Activated CD4-positive, alpha-beta T cell treated with anti-CD3 and anti-CD28 coated beads, Interleukin-2, Interleukin-6, amounts not matched to agents 100 ng/mL and 50 ng/mL, durations not matched to agents 16 hours and 8 hours (primary cell): ENCODE measurements at regions not wholly inside any gene's neighbourhood (a gene's known extent, or its start where the extent isn't known, plus 50 kb on each side); places are given as distances from the start of the nearest gene placed in this dataset.
"Not testable (repeated sequence)": the region's sequence is repeated elsewhere in the genome, so short reads cannot be mapped to it uniquely, and the experiment has no call there.

Experiments
- DNase-seq: peaks from one replicate; pipeline ENCODE4 v3.0.0-alpha.2; 2020

DNA sequence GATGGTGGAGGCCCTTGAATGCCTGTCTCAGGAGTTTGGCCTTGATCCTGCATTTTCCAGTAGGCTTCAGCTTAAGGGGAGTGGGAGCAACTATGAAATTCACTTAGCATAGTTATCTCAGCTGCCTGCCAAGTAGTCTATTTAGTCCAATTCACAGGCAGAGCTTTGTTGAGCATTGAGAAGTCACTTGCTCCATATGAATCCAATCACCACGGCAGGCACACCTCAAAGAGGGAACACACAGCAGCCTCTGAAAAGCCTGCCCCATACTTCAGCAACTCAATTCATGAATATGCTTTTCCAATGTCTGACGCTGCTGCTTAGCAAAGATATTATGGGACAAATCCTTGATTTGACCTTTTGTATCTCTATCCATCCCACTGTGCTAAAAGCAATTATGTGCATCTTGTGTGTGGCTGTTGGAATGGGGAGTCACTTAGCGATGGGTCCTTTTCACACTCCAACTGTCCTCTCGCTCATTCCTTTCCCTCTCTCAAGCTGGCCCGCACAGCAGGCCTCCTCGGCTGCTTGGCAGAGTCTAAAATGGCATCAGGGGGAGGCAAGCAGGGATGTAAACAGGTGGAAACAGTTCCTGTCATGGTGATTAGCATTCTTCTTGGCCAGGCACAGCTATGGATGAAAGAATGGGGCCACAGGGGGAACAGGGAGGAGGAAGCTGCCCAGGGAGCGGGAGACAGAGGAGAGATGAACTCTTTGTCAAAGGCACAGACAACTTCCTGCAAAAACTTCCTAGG, 56.0 kb upstream of the LRPPRC start:
- no peak for DNase-seq

DNA sequence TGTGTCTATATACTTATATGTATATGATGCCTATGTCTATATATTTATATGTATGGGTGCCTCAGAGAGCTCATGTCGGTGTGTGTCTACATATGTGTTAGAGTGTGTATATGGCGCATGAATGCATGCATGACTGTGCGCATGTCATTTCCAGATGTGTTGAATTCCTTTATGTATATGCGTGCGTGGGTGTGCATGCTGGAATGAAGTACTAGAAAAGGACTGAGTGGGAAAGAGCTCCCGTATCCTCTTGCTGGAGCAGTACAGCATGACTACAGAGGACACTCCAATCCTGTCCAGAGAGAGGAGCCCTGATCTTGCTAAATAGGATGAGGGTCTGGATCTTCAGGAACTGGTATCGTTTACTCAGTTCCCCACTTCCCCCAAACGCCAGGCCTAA, 56.8 kb upstream of the LRPPRC start:
- no peak for DNase-seq

DNA sequence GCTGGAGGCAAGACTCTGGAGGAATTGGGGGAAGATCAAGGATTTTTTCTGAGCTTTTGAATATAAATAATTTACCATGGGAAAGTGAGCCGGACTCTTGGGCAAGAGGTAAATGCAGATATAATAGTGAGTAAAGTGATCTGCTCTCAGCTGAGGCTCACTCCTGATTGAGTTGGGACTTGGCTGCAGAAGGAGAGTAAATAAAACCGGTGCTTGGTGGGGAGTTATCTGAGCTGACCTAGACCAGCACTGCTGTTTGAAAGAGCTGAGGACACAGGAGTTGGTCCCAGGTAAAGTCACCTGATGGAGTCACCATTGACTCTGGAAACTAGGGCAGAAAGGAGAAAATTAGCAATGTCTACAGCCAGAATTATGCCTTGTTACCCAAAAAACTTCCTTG, 57.3 kb upstream of the LRPPRC start:
- no peak for DNase-seq

- no peak for DNase-seq
Measured at GRCh38 chr2:44053456-44053855, 57.7 kb upstream of the LRPPRC start.

GRCh38 chr2:44055229-44055628, 59.4 kb upstream of the LRPPRC start:
- no peak for DNase-seq

GRCh38 chr2:44055664-44056063, 59.9 kb upstream of the LRPPRC start:
- DNase-seq, result no peak

DNA sequence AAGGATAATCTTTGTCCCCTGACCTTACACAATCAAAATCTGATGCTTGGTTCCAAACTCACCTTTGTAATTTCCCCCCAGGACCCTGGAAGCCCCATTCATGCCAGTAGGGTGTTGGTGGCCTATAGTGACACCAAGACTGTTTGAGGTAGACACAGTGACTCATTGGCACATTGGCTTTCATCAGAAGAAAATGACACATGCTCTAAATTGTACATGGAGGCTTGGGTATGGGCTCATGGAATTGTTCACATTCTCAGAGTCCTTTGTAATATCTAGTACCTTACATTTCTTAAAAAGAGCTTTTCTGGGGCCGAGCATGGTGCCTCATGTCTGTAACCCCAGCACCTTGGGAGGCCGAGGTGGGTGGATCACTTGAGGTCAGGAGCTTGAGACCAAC, 61.2 kb upstream of the LRPPRC start:
- no peak for DNase-seq

DNA sequence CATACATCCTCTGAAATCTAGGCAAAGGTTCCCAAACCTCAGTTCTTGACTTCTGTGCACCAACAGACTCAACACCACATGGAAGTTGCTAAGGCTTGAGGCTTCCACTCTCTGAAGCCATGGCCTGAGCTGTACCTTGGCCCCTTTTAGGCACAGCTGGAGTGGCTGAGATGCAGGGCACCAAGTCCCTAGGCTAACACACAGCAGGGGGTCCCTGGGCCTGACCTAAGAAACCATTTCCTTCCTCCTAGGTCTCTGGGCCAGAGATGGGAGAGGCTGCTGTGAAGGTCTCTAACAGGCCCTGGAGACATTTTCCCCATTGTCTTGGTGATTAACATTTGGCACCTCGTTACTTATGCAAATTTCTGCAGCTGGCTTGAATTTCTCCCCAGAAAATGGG, 64.5 kb upstream of the LRPPRC start:
- DNase-seq, result not testable (repeated sequence)

DNA sequence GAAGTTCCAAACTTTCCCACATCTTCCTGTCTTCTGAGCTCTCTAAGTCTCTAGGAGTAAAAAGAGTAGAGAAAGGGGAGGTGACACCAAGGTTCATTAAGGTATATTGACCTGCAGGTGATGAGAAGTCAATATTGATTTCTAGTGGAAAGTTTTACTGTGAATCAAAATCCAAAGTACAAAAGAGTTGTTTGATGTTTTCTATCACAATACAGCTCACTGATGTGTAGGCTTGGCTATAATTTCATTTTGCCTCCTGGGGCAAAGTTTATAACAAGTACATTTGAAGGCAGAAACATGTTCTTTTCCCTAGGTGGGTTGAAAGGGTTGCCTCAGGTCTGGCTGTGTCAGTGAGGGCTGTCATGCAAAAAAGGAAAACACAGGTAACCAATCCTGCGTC, 65.2 kb upstream of the LRPPRC start:
- DNase-seq, result no peak

DNA sequence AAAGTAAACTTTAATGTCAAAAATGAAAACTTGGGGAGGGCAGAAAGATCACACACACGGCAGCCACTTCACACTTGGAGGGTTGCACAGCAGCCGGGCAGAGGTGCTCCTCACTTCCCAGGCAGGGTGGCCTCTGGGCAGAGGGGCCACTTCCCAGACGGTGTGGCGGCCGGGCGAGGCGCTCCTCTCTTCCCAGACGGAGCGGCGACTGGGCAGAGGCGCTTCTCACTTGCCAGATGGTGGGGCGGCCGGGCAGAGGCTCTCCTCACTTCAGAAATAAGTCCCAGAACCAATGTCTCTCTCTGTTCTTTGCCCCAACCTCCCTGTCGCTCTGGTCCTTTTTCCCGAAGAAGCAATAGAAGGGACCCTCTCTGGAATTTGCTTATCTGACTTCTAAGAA, 65.7 kb upstream of the LRPPRC start:
- no peak for DNase-seq

- DNase-seq, result no peak
Measured at GRCh38 chr2:44061876-44062275, 66.1 kb upstream of the LRPPRC start.

DNA sequence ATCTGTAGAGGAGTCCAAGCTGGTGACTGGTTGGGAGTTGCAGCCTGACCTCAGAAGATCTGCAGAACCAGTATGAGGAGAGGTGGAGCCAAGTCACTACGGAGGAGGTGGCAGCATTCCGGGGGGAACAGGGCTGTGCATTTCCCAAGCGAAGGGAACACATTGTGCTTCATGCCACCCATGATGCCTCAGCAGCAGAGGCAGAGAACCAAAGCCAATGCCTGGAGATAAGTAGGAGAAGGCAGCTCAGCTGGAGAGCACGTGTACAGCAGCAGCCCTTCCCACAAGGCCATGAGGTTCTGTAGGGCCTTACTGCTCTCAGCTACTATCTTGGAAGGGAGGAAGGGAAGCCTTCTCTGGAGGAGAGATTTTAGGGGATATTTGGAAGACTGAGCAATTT, 67.2 kb upstream of the LRPPRC start:
- no peak for DNase-seq

- DNase-seq, result not testable (repeated sequence)
Measured at GRCh38 chr2:44064281-44064680, 68.5 kb upstream of the LRPPRC start.

DNA sequence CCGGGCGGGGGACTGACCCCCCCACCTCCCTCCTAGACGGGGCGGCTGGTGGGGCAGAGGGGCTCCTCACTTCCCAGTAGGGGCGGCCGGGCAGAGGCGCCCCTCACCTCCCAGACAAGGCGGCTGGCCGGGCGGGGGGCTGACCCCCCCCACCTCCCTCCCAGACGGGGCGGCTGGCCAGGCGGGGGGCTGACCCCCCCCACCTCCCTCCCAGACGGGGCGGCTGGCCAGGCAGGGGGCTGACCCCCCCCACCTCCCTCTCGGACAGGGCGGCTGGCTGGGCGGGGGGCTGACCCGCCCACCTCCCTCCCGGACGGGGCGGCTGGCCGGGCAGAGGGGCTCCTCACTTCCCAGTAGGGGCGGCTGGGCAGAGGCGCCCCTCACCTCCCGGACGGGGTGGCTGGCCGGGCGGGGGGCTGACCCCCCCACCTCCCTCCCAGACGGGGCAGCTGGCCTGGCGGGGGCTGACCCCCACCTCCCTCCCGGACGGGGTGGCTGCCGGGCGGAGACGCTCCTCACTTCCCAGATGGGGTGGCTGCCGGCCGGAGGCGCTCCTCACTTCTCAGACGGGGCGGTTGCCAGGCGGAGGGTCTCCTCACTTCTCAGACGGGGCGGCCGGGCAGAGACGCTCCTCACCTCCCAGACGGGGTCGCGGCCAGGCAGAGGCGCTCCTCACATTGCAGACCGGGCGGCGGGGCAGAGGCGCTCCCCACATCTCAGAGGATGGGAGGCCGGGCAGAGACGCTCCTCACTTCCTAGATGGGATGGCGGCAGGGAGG, 71.4 kb upstream of the LRPPRC start:
- not testable (repeated sequence) for DNase-seq

- not testable (repeated sequence) for DNase-seq
Measured at GRCh38 chr2:44067791-44068181, 72.0 kb upstream of the LRPPRC start.

GRCh38 chr2:44071454-44072046, 75.8 kb upstream of the LRPPRC start:
- DNase-seq, result peak; percentile 28

DNA sequence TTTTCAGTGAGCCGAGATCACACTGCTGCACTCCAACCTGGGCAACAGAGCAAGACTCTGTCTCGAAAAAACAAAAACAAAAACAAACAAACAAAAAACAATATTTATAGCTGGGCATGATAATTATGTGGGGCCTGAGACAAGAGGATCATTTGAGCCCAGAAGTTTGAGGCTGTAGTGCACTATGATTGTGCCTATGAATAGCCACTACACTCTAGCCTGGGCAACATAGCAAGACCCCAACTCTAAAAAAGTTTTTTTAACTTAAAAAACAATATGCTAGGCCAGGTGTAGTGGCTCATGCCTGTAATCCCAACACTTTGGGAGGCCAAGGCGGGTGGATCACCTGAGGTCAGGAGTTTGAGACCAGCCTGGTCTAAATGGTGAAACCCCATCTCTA, 77.9 kb upstream of the LRPPRC start:
- not testable (repeated sequence) for DNase-seq

DNA sequence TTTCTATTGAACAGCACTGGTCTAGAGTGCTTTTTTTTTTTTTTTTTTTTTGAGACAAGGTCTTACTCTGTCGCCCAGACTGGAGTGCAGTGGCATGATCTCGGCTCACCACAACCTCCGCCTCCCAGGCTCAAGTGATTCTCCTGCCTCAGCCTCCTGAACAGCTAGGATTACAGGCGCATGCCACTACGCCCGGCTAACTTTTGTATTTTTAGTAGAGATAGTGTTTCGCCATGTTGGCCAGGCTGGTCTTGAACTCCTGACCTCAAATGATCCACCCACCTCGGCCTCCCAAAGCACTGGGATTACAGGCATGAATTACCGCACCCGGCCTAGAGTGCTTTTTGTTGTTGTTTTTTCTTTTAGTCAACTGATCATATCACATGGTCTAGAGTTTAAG, 79.0 kb upstream of the LRPPRC start:
- not testable (repeated sequence) for DNase-seq

DNA sequence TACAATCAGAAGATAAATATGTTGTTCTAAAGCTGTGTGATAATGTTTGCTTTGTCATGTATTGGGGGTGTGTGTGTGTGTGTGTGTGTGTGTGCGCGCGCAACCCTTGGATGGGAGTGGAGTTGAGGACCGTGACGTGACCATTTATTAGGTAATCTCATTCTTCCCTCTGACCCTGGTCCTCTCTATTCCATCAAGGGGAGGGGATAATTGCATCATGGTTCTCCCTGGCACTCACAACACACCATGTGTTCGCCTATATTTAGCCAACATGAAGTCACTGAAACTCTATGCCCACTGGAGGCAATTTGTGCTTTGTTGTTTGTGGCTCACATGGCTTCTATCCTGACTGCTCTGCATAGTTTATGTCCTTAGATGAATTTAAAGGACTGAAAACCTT, 79.8 kb upstream of the LRPPRC start:
- DNase-seq, result no peak

- DNase-seq, result no peak
Measured at GRCh38 chr2:44077942-44078511, 82.2 kb upstream of the LRPPRC start.

GRCh38 chr2:44079686-44080085, 83.9 kb upstream of the LRPPRC start:
- no peak for DNase-seq

DNA sequence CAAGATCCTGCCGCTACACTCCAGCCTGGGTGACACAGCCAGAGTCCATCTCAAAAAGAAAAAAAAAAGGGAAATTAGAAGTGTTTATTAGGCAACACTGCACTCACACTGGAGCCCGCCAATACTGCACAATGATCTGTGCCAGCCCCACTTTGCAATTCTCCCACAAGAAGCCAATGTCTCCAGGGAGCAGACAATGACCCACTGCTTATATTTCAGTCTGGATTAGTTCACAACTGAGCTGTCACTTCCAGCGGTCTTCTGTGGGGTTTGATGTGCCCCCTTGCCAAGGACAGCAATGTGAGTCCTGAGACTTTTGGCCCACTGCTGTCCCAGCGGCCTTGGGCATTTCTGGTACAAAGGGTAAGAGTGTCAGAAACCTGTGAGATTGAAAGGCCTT, 85.6 kb upstream of the PPM1B start:
- no peak for DNase-seq

DNA sequence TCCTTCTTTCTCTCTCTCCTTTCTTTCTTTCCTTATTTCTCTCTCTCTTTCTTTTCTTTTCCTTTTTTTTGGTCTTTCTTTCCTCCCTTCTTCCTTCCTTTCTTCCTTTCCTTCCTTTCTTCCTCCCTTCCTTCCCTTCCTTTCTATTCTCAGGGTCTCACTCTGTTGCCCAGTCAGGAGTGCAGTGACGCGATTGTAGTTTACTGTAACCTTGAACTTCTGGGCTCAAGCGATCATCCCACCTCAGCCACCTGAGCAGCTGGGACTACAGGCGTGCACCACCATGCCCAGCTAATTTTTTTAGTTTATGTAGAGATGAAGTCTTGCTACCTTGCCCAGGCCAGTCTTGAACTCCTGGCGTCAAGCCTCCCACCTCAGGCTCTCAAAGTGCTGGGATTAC, 83.8 kb upstream of the PPM1B start:
- no peak for DNase-seq

DNA sequence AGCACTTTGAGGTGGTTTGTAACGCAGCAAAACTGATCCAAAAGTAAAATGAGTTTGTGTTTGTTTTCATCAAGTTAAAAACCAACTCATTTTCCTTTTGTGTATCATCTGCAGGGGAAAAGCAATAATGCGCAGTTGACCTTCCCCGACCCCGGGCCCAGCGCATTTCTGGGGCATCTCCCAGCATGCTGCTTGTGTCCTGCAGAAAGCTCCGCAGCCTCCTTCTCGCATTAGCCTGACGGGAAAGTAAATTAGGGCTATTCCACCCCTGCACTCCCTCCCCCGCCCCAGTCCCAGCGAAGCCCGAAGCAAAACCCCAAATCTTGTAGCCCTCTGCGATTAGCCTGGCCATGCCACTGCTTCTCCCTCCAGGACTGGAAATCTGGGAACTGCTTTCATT, 82.0 kb upstream of the PPM1B start:
- no peak for DNase-seq
